ENCODE measurements at regions not wholly inside any gene's neighbourhood (a gene's known extent, or its start where the extent isn't known, plus 50 kb on each side); places are given as distances from the start of the nearest gene placed in this dataset.
"Not testable (repeated sequence)": the region's sequence is repeated elsewhere in the genome, so short reads cannot be mapped to it uniquely, and the experiment has no call there.

GRCh38 chr1:29389533-29390041 is 153.3 kb downstream of the PTPRU start:
- Histone ChIP-seq H3K27ac (ENCODE audit: low read depth, low read length) (no peak overlapping the region), H3K9me3 (ENCODE audit: control insufficient read depth in 1 of 2, low read length in 2 of 2) (no peaks in the 10 kb centered on the region), H3K36me3 (ENCODE audit: control insufficient read depth in 1 of 2, insufficient read depth in 2 of 2, low read length in 2 of 2) (no peaks in the 10 kb centered on the region), H3K27me3 (ENCODE audit: control insufficient read depth in 1 of 2, insufficient read depth in 2 of 2, low read length in 2 of 2) (peaks cover 7 to 12% of the 10 kb centered on the region in 2 donors), H3K4me1 (ENCODE audit: control insufficient read depth in 1 of 2, insufficient read depth in 2 of 2, low read length in 2 of 2) (no peaks in the 10 kb centered on the region), H3K9ac (ENCODE audit: low read depth in 1 of 2, low read length in 2 of 2) (no peak overlapping the region), H3K4me3 (ENCODE audit: low read depth in 1 of 2, low read length in 2 of 2) (no peak overlapping the region)

DNA sequence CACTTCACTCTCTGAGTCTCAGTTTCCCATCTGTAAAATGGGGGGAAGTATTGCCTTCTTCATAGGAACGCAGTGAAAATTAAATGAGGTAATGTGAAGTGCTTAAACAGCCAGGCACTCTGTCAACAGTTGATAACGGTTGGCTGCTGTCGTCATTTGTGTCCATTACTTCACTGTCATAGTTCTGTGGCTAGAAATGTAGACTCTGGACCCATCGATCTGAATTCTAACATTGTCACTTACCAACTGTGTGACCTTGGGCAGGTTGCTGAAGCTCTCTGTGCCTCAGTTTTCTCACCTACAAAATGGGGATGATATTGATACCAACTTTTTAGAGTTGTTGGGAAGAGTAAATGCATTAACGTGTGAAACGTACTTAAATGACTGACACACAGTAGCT is 152.6 kb downstream of the PTPRU start:
- Histone ChIP-seq H3K9me3 (ENCODE audit: control insufficient read depth in 1 of 2, low read length in 2 of 2) (no peaks in the 10 kb centered on the region), H3K4me3 (ENCODE audit: low read depth in 1 of 2, low read length in 2 of 2) (no peak overlapping the region), H3K4me1 (ENCODE audit: control insufficient read depth in 1 of 2, insufficient read depth in 2 of 2, low read length in 2 of 2) (no peaks in the 10 kb centered on the region), H3K27ac (ENCODE audit: low read depth, low read length) (no peak overlapping the region), H3K27me3 (ENCODE audit: control insufficient read depth in 1 of 2, insufficient read depth in 2 of 2, low read length in 2 of 2) (peaks cover 7 to 12% of the 10 kb centered on the region in 2 donors), H3K36me3 (ENCODE audit: control insufficient read depth in 1 of 2, insufficient read depth in 2 of 2, low read length in 2 of 2) (no peaks in the 10 kb centered on the region), H3K9ac (ENCODE audit: low read depth in 1 of 2, low read length in 2 of 2) (no peak overlapping the region)

- Histone ChIP-seq H3K36me3 (ENCODE audit: control insufficient read depth in 1 of 2, insufficient read depth in 2 of 2, low read length in 2 of 2) (no peaks in the 10 kb centered on the region), H3K9me3 (ENCODE audit: control insufficient read depth in 1 of 2, low read length in 2 of 2) (no peaks in the 10 kb centered on the region), H3K27ac (ENCODE audit: low read depth, low read length) (no peak overlapping the region), H3K9ac (ENCODE audit: low read depth in 1 of 2, low read length in 2 of 2) (no peak overlapping the region), H3K27me3 (ENCODE audit: control insufficient read depth in 1 of 2, insufficient read depth in 2 of 2, low read length in 2 of 2) (peaks cover 7 to 12% of the 10 kb centered on the region in 2 donors), H3K4me3 (ENCODE audit: low read depth in 1 of 2, low read length in 2 of 2) (no peak overlapping the region), H3K4me1 (ENCODE audit: control insufficient read depth in 1 of 2, insufficient read depth in 2 of 2, low read length in 2 of 2) (no peaks in the 10 kb centered on the region)
Measured at GRCh38 chr1:29388170-29388569, 151.8 kb downstream of the PTPRU start.

GRCh38 chr1:29387210-29387609 is 150.9 kb downstream of the PTPRU start:
- Histone ChIP-seq H3K27ac (ENCODE audit: low read depth, low read length) (no peak overlapping the region), H3K9ac (ENCODE audit: low read depth in 1 of 2, low read length in 2 of 2) (no peak overlapping the region), H3K9me3 (ENCODE audit: control insufficient read depth in 1 of 2, low read length in 2 of 2) (no peaks in the 10 kb centered on the region), H3K36me3 (ENCODE audit: control insufficient read depth in 1 of 2, insufficient read depth in 2 of 2, low read length in 2 of 2) (no peaks in the 10 kb centered on the region), H3K27me3 (ENCODE audit: control insufficient read depth in 1 of 2, insufficient read depth in 2 of 2, low read length in 2 of 2) (peaks cover 7 to 12% of the 10 kb centered on the region in 2 donors), H3K4me3 (ENCODE audit: low read depth in 1 of 2, low read length in 2 of 2) (no peak overlapping the region), H3K4me1 (ENCODE audit: control insufficient read depth in 1 of 2, insufficient read depth in 2 of 2, low read length in 2 of 2) (no peaks in the 10 kb centered on the region)

DNA sequence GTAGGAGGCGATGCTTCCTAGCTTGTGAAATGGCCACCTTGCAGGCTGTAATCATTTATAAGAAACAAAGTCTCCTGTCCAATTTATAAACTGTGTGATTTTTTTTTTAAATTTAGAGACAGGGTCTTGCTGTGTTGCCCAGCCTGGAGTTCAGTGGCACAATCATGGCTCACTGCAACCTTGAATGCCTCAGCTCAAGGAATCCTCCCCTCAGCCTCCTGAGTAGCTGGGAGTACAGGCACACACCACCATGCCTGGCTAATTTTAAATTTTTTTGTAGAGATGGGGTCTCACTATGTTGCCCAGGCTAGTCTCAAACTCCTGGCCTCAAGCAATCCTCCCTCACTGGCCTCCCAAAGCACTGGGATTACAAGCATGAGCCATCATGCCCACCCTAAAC is 150.1 kb downstream of the PTPRU start:
- H3K9me3 ChIP-seq (ENCODE audit: control insufficient read depth in 1 of 2, low read length in 2 of 2); H3K9ac ChIP-seq (ENCODE audit: low read depth in 1 of 2, low read length in 2 of 2); H3K4me1 ChIP-seq (ENCODE audit: control insufficient read depth in 1 of 2, insufficient read depth in 2 of 2, low read length in 2 of 2); H3K4me3 ChIP-seq (ENCODE audit: low read depth in 1 of 2, low read length in 2 of 2); H3K36me3 ChIP-seq (ENCODE audit: control insufficient read depth in 1 of 2, insufficient read depth in 2 of 2, low read length in 2 of 2); H3K27ac ChIP-seq (ENCODE audit: low read depth, low read length): not testable (repeated sequence)
- H3K27me3 ChIP-seq (ENCODE audit: control insufficient read depth in 1 of 2, insufficient read depth in 2 of 2, low read length in 2 of 2): peaks cover 7 to 12% of the 10 kb centered on the region in 2 donors

DNA sequence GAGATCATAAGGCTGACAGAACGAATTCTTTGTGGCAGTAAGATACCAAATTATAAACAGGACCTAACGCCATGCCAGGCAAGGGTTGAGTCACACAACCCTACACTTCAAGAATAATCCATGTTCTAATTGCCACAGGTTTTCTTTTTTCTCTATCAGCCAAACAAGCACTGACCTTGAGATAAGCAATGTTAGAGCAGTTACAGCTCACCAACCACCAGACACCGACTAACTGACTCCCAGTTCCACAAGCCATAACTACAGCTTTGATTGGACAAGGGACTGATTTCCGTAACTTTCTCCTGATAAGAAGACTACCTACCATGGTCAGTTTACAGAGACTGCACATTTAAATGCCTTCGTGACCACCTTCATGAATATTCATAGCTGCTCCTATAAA is 149.6 kb downstream of the PTPRU start:
- Histone ChIP-seq H3K9ac (ENCODE audit: low read depth in 1 of 2, low read length in 2 of 2) (no peak overlapping the region), H3K27me3 (ENCODE audit: control insufficient read depth in 1 of 2, insufficient read depth in 2 of 2, low read length in 2 of 2) (peaks cover 7 to 11% of the 10 kb centered on the region in 2 donors), H3K4me1 (ENCODE audit: control insufficient read depth in 1 of 2, insufficient read depth in 2 of 2, low read length in 2 of 2) (no peaks in the 10 kb centered on the region), H3K27ac (ENCODE audit: low read depth, low read length) (no peak overlapping the region), H3K36me3 (ENCODE audit: control insufficient read depth in 1 of 2, insufficient read depth in 2 of 2, low read length in 2 of 2) (no peaks in the 10 kb centered on the region), H3K9me3 (ENCODE audit: control insufficient read depth in 1 of 2, low read length in 2 of 2) (no peaks in the 10 kb centered on the region), H3K4me3 (ENCODE audit: low read depth in 1 of 2, low read length in 2 of 2) (no peak overlapping the region)

- Histone ChIP-seq H3K4me3 (ENCODE audit: low read depth in 1 of 2, low read length in 2 of 2) (no peak overlapping the region), H3K36me3 (ENCODE audit: control insufficient read depth in 1 of 2, insufficient read depth in 2 of 2, low read length in 2 of 2) (no peaks in the 10 kb centered on the region), H3K27me3 (ENCODE audit: control insufficient read depth in 1 of 2, insufficient read depth in 2 of 2, low read length in 2 of 2) (peaks cover 0 to 7% of the 10 kb centered on the region in 2 donors), H3K27ac (ENCODE audit: low read depth, low read length) (no peak overlapping the region), H3K9ac (ENCODE audit: low read depth in 1 of 2, low read length in 2 of 2) (no peak overlapping the region), H3K9me3 (ENCODE audit: control insufficient read depth in 1 of 2, low read length in 2 of 2) (peaks cover 2 to 4% of the 10 kb centered on the region in 2 donors), H3K4me1 (ENCODE audit: control insufficient read depth in 1 of 2, insufficient read depth in 2 of 2, low read length in 2 of 2) (no peaks in the 10 kb centered on the region)
Measured at GRCh38 chr1:29384496-29385015, 148.2 kb downstream of the PTPRU start.

DNA sequence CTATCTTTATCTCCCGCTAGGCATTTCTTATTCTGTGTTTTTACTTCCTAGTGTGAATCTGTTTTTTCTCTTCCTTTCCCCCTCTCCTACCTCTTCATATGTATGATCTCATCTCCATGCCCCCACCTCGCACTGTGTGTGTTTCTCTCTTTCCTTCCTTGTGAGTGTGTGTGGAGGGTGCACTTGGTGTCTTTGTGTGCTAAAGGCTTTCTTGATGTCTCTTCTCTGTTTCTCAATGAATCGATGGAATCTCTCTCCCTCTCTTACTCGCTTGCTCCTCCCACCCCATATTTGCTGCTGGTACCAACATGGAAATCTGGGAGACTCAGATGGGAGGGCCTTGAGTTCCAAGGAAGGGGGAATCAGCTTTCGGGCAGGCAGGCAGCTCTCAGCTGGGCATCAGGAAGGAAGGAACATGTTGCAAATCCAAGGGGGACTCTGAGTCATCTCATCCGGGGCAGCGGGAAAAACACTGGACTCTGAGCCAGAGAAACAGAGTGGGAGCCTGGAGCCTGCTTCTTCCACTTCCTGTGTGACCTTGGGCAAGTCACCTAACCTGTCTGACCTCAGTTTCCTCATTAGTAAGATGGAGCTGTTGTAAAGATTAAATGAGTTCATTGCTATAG is 147.5 kb downstream of the PTPRU start:
- no peak overlapping the region for H3K4me3 ChIP-seq (ENCODE audit: low read depth in 1 of 2, low read length in 2 of 2)
- no peaks in the 10 kb centered on the region for H3K36me3 ChIP-seq (ENCODE audit: control insufficient read depth in 1 of 2, insufficient read depth in 2 of 2, low read length in 2 of 2)
- H3K4me1 ChIP-seq (ENCODE audit: control insufficient read depth in 1 of 2, insufficient read depth in 2 of 2, low read length in 2 of 2): no peaks in the 10 kb centered on the region
- peaks cover 0 to 7% of the 10 kb centered on the region in 2 donors for H3K27me3 ChIP-seq (ENCODE audit: control insufficient read depth in 1 of 2, insufficient read depth in 2 of 2, low read length in 2 of 2)
- peaks cover 5 to 11% of the 10 kb centered on the region in 2 donors for H3K9me3 ChIP-seq (ENCODE audit: control insufficient read depth in 1 of 2, low read length in 2 of 2)
- no peak overlapping the region for H3K27ac ChIP-seq (ENCODE audit: low read depth, low read length)
- H3K9ac ChIP-seq (ENCODE audit: low read depth in 1 of 2, low read length in 2 of 2): no peak overlapping the region

- H3K27me3 ChIP-seq (ENCODE audit: control insufficient read depth in 1 of 2, insufficient read depth in 2 of 2, low read length in 2 of 2): peaks cover 0 to 7% of the 10 kb centered on the region in 2 donors
- H3K4me3 ChIP-seq (ENCODE audit: low read depth in 1 of 2, low read length in 2 of 2): no peak overlapping the region
- H3K4me1 ChIP-seq (ENCODE audit: control insufficient read depth in 1 of 2, insufficient read depth in 2 of 2, low read length in 2 of 2): no peaks in the 10 kb centered on the region
- H3K9ac ChIP-seq (ENCODE audit: low read depth in 1 of 2, low read length in 2 of 2): no peak overlapping the region
- H3K9me3 ChIP-seq (ENCODE audit: control insufficient read depth in 1 of 2, low read length in 2 of 2): peaks cover 9 to 12% of the 10 kb centered on the region in 2 donors
- H3K36me3 ChIP-seq (ENCODE audit: control insufficient read depth in 1 of 2, insufficient read depth in 2 of 2, low read length in 2 of 2): no peaks in the 10 kb centered on the region
- H3K27ac ChIP-seq (ENCODE audit: low read depth, low read length): no peak overlapping the region
Measured at GRCh38 chr1:29382851-29383745, 146.8 kb downstream of the PTPRU start.

DNA sequence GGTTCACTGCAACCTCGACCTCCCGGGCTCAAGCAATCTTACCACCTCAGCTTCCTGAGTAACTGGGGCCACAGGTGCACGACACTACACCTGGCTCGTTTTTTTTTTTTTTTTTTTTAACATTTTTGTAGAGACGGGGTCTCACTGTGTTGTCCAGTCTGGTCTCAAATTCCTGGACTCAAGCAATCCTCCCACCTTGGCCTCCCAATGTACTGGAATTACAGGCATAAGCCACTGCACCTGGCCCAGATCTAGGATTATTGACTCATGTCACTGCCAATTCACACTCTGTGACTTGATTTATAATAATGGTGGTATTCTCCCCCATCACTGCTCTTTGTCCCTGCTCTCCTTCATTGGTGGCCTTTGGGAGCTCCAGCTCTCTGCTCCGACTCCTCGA is 145.1 kb downstream of the PTPRU start:
- H3K9ac ChIP-seq (ENCODE audit: low read depth in 1 of 2, low read length in 2 of 2): no peak overlapping the region
- peaks cover 0 to 7% of the 10 kb centered on the region in 2 donors for H3K27me3 ChIP-seq (ENCODE audit: control insufficient read depth in 1 of 2, insufficient read depth in 2 of 2, low read length in 2 of 2)
- no peak overlapping the region for H3K4me3 ChIP-seq (ENCODE audit: low read depth in 1 of 2, low read length in 2 of 2)
- no peaks in the 10 kb centered on the region for H3K36me3 ChIP-seq (ENCODE audit: control insufficient read depth in 1 of 2, insufficient read depth in 2 of 2, low read length in 2 of 2)
- no peak overlapping the region for H3K27ac ChIP-seq (ENCODE audit: low read depth, low read length)
- H3K4me1 ChIP-seq (ENCODE audit: control insufficient read depth in 1 of 2, insufficient read depth in 2 of 2, low read length in 2 of 2): no peaks in the 10 kb centered on the region
- peaks cover 9 to 12% of the 10 kb centered on the region in 2 donors for H3K9me3 ChIP-seq (ENCODE audit: control insufficient read depth in 1 of 2, low read length in 2 of 2)

Measured in duodenal mucosa (tissue), 2 donors.